HG02588 (cell line): ENCODE measurements at regions not wholly inside any gene's neighbourhood (a gene's known extent, or its start where the extent isn't known, plus 50 kb on each side); places are given as distances from the start of the nearest gene placed in this dataset.
"Not testable (repeated sequence)": the region's sequence is repeated elsewhere in the genome, so short reads cannot be mapped to it uniquely, and the experiment has no call there.

Experiments used
- ATAC-seq: cut with Tn5 transposase; IDR thresholded peaks from one replicate; pipeline ENCODE4 v1.9.1; 2021; ENCODE audit warnings: mild to moderate bottlenecking, moderate library complexity; ENCODE audit not compliant: unreplicated experiment

- peak; percentile 69 for ATAC-seq
Observed at GRCh38 chr13:26482451-26483197, 74.9 kb upstream of the WASF3 start.

GRCh38 chr13:26483546-26483945 is 73.9 kb upstream of the WASF3 start:
- no peak for ATAC-seq

- no peak for ATAC-seq
Observed at GRCh38 chr13:26484196-26484595, 73.3 kb upstream of the WASF3 start.

- no peak for ATAC-seq
Observed at GRCh38 chr13:26485288-26485687, 72.2 kb upstream of the WASF3 start.

- no peak for ATAC-seq
Observed at GRCh38 chr13:26485786-26486185, 71.7 kb upstream of the WASF3 start.

GRCh38 chr13:26486550-26486949 is 70.9 kb upstream of the WASF3 start:
- ATAC-seq: no peak

GRCh38 chr13:26487781-26488180 is 69.7 kb upstream of the WASF3 start:
- ATAC-seq: no peak

GRCh38 chr13:26488236-26489003 is 69.1 kb upstream of the WASF3 start:
- no peak for ATAC-seq

- not testable (repeated sequence) for ATAC-seq
Observed at GRCh38 chr13:26492301-26492700, 65.2 kb upstream of the WASF3 start.

- ATAC-seq: no peak
Observed at GRCh38 chr13:26494571-26495195, 62.8 kb upstream of the WASF3 start.

GRCh38 chr13:26495750-26496149 is 61.7 kb upstream of the WASF3 start:
- ATAC-seq: no peak

- ATAC-seq: no peak
Observed at GRCh38 chr13:26497968-26498511, 59.4 kb upstream of the WASF3 start.

GRCh38 chr13:26498656-26499601 is 58.6 kb upstream of the WASF3 start:
- no peak for ATAC-seq

- no peak for ATAC-seq
Observed at GRCh38 chr13:26500618-26501320, 56.7 kb upstream of the WASF3 start.

GRCh38 chr13:26501641-26502040 is 55.8 kb upstream of the WASF3 start:
- no peak for ATAC-seq

GRCh38 chr13:26502826-26503225 is 54.7 kb upstream of the WASF3 start:
- ATAC-seq: no peak

- ATAC-seq: no peak
Observed at GRCh38 chr13:26503826-26504594, 53.5 kb upstream of the WASF3 start.
